ENCODE measurements at regions not wholly inside any gene's neighbourhood (a gene's known extent, or its start where the extent isn't known, plus 50 kb on each side); places are given as distances from the start of the nearest gene placed in this dataset.

DNA sequence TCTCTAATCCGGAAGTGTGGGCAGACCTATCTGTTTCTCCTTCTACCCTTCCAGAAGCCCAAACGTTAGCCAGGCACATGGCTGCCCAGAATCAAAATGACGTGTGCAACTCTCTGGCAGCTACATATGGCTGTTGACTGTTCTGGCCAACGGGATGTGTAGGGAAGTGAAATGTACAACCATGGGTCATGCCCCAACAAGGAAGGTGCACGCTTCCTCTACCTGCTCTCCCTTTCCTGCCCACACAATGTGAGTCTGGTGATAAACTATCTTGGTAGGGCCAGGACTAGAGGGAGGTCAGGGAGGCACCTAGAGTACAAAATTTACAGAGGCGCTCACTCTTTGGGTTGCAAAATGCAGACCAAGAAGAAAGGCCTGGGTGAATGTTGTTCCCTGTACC, 495.9 kb upstream of the PROK2 start:
- Histone ChIP-seq H2AFZ (ENCODE audit: low read length) (no peak overlapping the region), H3K36me3 (replicated peaks; ENCODE audit: insufficient read depth, low read length) (no peaks in the 10 kb centered on the region), H3K9me3 (replicated peaks; ENCODE audit: insufficient read depth, low read length) (no peaks in the 10 kb centered on the region), H3K27ac (ENCODE audit: low read length) (no peak overlapping the region), H3K9me2 (replicated peaks; ENCODE audit: insufficient read depth, low read length) (no peaks in the 10 kb centered on the region), H3K4me1 (ENCODE audit: low read length) (no peaks in the 10 kb centered on the region), H3K4me2 (ENCODE audit: low read depth, low read length) (no peak overlapping the region), H3K27me3 (replicated peaks; ENCODE audit: insufficient read depth, low read length) (no peaks in the 10 kb centered on the region), H4K20me1 (ENCODE audit: insufficient read depth, low read length) (no peaks in the 10 kb centered on the region), H3K79me2 (ENCODE audit: low read length) (no peaks in the 10 kb centered on the region), H3K4me3 (ENCODE audit: low read length) (no peak overlapping the region), H3F3A (ENCODE audit: insufficient read depth, low read length) (no peaks in the 10 kb centered on the region), H3K9ac (ENCODE audit: low read length) (no peak overlapping the region)
- no peak for DNase-seq
- TF ChIP-seq EZH2phosphoT487 (IDR thresholded peaks at IDR 0.05; ENCODE audit: low read length) (no peak), EZH2 (optimal IDR thresholded peaks at IDR 0.05; ENCODE audit: low read depth, low read length) (no peak)
- TF ChIP-seq, protein P1, sequence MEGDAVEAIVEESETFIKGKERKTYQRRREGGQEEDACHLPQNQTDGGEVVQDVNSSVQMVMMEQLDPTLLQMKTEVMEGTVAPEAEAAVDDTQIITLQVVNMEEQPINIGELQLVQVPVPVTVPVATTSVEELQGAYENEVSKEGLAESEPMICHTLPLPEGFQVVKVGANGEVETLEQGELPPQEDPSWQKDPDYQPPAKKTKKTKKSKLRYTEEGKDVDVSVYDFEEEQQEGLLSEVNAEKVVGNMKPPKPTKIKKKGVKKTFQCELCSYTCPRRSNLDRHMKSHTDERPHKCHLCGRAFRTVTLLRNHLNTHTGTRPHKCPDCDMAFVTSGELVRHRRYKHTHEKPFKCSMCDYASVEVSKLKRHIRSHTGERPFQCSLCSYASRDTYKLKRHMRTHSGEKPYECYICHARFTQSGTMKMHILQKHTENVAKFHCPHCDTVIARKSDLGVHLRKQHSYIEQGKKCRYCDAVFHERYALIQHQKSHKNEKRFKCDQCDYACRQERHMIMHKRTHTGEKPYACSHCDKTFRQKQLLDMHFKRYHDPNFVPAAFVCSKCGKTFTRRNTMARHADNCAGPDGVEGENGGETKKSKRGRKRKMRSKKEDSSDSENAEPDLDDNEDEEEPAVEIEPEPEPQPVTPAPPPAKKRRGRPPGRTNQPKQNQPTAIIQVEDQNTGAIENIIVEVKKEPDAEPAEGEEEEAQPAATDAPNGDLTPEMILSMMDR (IDR thresholded peaks at IDR 0.05; ENCODE audit: low read length): no peak

DNA sequence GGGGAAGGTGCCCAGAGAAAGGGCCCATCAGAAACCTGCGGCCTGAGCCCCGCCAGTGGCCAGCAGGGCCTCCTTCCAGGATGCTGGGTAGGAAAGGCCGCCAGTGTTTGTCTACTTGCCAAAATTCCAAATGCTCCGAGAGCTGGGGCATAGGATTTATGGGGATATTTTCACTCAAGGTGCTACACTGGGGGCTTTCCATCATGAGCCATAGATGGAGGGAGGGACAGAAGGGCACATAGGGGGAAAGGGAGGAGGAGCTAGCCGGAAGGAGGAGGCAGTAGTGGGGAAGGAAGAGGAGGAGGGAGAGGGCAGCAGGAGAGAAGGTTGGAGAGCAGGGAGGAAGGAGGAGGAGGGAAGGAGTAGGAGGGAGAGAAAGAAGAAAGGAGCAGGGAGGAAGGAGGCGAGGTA, 494.7 kb upstream of the PROK2 start:
- Histone ChIP-seq H3K4me2 (ENCODE audit: low read depth, low read length) (no peak overlapping the region), H3K9me2 (replicated peaks; ENCODE audit: insufficient read depth, low read length) (no peaks in the 10 kb centered on the region), H3K36me3 (replicated peaks; ENCODE audit: insufficient read depth, low read length) (no peaks in the 10 kb centered on the region), H3K27ac (ENCODE audit: low read length) (no peak overlapping the region), H3F3A (ENCODE audit: insufficient read depth, low read length) (no peaks in the 10 kb centered on the region), H3K4me3 (ENCODE audit: low read length) (no peak overlapping the region), H3K79me2 (ENCODE audit: low read length) (no peaks in the 10 kb centered on the region), H3K9ac (ENCODE audit: low read length) (no peak overlapping the region), H4K20me1 (ENCODE audit: insufficient read depth, low read length) (no peaks in the 10 kb centered on the region), H3K9me3 (replicated peaks; ENCODE audit: insufficient read depth, low read length) (no peaks in the 10 kb centered on the region), H3K27me3 (replicated peaks; ENCODE audit: insufficient read depth, low read length) (no peaks in the 10 kb centered on the region), H3K4me1 (ENCODE audit: low read length) (no peaks in the 10 kb centered on the region), H2AFZ (ENCODE audit: low read length) (no peak overlapping the region)
- TF ChIP-seq EZH2phosphoT487 (IDR thresholded peaks at IDR 0.05; ENCODE audit: low read length): no peak
- no peak for TF ChIP-seq EZH2 (optimal IDR thresholded peaks at IDR 0.05; ENCODE audit: low read depth, low read length)
- TF ChIP-seq, protein P1 (IDR thresholded peaks at IDR 0.05; ENCODE audit: low read length): no peak
- no peak for DNase-seq

DNA sequence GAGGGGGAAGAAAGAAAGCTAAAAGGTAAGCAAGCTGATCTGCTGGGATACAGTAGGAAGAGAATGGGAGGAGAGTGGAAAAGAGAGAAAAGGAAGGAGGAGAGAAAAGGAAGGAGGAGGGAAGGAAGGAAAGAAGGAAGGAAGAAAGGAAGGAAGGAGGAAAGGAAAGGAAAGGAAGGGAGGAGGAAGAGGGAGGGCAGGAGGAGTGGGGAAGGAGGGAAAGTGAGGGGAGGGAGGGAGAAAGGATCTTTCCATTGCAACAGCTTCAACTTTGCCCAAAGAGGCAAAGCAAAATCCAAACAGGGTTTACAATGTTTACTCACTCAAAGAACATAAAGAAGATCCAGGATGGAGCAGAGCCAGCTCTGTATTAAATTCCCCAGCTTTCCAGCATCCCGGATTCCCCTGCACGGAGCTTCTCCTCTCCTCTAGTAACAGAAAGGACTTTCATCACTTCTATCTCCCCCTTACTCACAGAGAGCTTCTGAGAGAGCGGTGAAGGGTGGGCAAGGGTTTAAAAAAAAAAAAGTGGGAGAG, 494.2 kb upstream of the PROK2 start:
- Histone ChIP-seq H3F3A (ENCODE audit: insufficient read depth, low read length) (no peaks in the 10 kb centered on the region), H3K27me3 (replicated peaks; ENCODE audit: insufficient read depth, low read length) (no peaks in the 10 kb centered on the region), H3K4me2 (ENCODE audit: low read depth, low read length) (no peak overlapping the region), H3K79me2 (ENCODE audit: low read length) (no peaks in the 10 kb centered on the region), H3K9ac (ENCODE audit: low read length) (no peak overlapping the region), H3K4me3 (ENCODE audit: low read length) (no peak overlapping the region), H3K4me1 (ENCODE audit: low read length) (no peaks in the 10 kb centered on the region), H3K9me2 (replicated peaks; ENCODE audit: insufficient read depth, low read length) (no peaks in the 10 kb centered on the region), H3K36me3 (replicated peaks; ENCODE audit: insufficient read depth, low read length) (no peaks in the 10 kb centered on the region), H2AFZ (ENCODE audit: low read length) (no peak overlapping the region), H3K9me3 (replicated peaks; ENCODE audit: insufficient read depth, low read length) (no peaks in the 10 kb centered on the region), H4K20me1 (ENCODE audit: insufficient read depth, low read length) (no peaks in the 10 kb centered on the region), H3K27ac (ENCODE audit: low read length) (no peak overlapping the region)
- no peak for TF ChIP-seq EZH2phosphoT487 (IDR thresholded peaks at IDR 0.05; ENCODE audit: low read length)
- no peak for TF ChIP-seq EZH2 (optimal IDR thresholded peaks at IDR 0.05; ENCODE audit: low read depth, low read length)
- TF ChIP-seq, protein P1 (IDR thresholded peaks at IDR 0.05; ENCODE audit: low read length): no peak
- no peak for DNase-seq
